H1 (cell line): ENCODE measurements at regions not wholly inside any gene's neighbourhood (a gene's known extent, or its start where the extent isn't known, plus 50 kb on each side); places are given as distances from the start of the nearest gene placed in this dataset.

Experiments
- CTCF ChIA-PET: fragments of 300-600 bp; sonication (Branson Sonifier 250); formaldehyde crosslinking; loops from one replicate; lab custom pipeline; 2021; ENCODE audit not compliant: partially characterized antibody; lab: Charles Lee
- POLR2A ChIA-PET: fragments of 300-600 bp; sonication (Branson Sonifier 250); formaldehyde crosslinking; loops from one replicate; lab custom pipeline; 2021; ENCODE audit warnings: inconsistent platforms; ENCODE audit not compliant: partially characterized antibody; lab: Charles Lee
- DNase-seq, 2 experiments: peaks; one replicate each; pipeline versions ENCODE4 v3.0.0 to v3.0.0-alpha.2; 2010 to 2022; ENCODE audit warnings: low spot score in 2 of 2, low read depth in 1 of 2, mixed read lengths in 1 of 2
- FAIRE-seq: peaks from 2 replicates; lab custom pipeline; 2011; peaks lifted over from hg19 to GRCh38; lab: Jason Lieb, UNC
- H2AFZ ChIP-seq: 2 replicates; pipeline ENCODE4 v1.8.1; 2012; ENCODE audit warnings: low read length, inconsistent platforms
- H2AK5ac ChIP-seq: 2 replicates; pipeline ENCODE4 v1.6.1; 2013; ENCODE audit warnings: low read depth, low read length
- H2BK120ac ChIP-seq: replicated peaks from 2 replicates; pipeline ENCODE3; 2013; ENCODE audit warnings: low read depth, low read length, inconsistent platforms
- H2BK12ac ChIP-seq: 2 replicates; pipeline ENCODE4 v1.6.1; 2013; ENCODE audit warnings: low read depth, low read length
- H2BK15ac ChIP-seq: 2 replicates; pipeline ENCODE4 v1.6.1; 2013; ENCODE audit warnings: low read length
- H2BK20ac ChIP-seq: 2 replicates; pipeline ENCODE4 v1.6.1; 2013; ENCODE audit warnings: low read length
- H2BK5ac ChIP-seq: 2 replicates; pipeline ENCODE4 v1.6.1; 2013; ENCODE audit warnings: low read depth, low read length
- H3K14ac ChIP-seq: 2 replicates; pipeline ENCODE4 v1.6.1; 2013; ENCODE audit warnings: inconsistent platforms; ENCODE audit not compliant: insufficient read length
- H3K18ac ChIP-seq: 2 replicates; pipeline ENCODE4 v1.6.1; 2013; ENCODE audit warnings: low read length; ENCODE audit errors: extremely low read depth
- H3K23ac ChIP-seq: 2 replicates; pipeline ENCODE4 v1.6.1; 2013; ENCODE audit warnings: inconsistent platforms; ENCODE audit not compliant: insufficient read length
- H3K23me2 ChIP-seq: 2 replicates; pipeline ENCODE4 v1.6.1; 2013; ENCODE audit warnings: low read depth, low read length
- H3K27ac ChIP-seq: 2 replicates; pipeline ENCODE4 v1.6.1; 2011; ENCODE audit warnings: low read depth, low read length, inconsistent platforms
- H3K27me3 ChIP-seq, 4 experiments: replicated peaks in 1 of 4; 1 replicate in 1 of 4; 2 replicates in 3 of 4; pipeline versions ENCODE4 v1.6.1 to v1.8.1; 2011 to 2013; ENCODE audit warnings: low read length in 3 of 4, mild to moderate bottlenecking in 3 of 4, inconsistent platforms in 2 of 4, mixed read lengths in 2 of 4, moderate library complexity in 1 of 4; ENCODE audit not compliant: control insufficient read depth in 3 of 4, insufficient read depth in 3 of 4; ENCODE audit errors: extremely low read depth in 1 of 4
- H3K36me3 ChIP-seq, 4 experiments: 2 replicates each; pipeline versions ENCODE4 v1.6.1 to v1.8.1; 2011 to 2013; ENCODE audit warnings: mild to moderate bottlenecking in 4 of 4, low read length in 3 of 4, moderate library complexity in 2 of 4, control low read depth in 1 of 4, inconsistent platforms in 1 of 4; ENCODE audit not compliant: insufficient read depth in 4 of 4, control insufficient read depth in 2 of 4
- H3K4ac ChIP-seq: replicated peaks from 2 replicates; pipeline ENCODE3; 2013; ENCODE audit warnings: low read length, low read depth, mixed read lengths, inconsistent platforms; ENCODE audit not compliant: insufficient read length
- H3K4me1 ChIP-seq, 4 experiments: replicated peaks in 1 of 4; 1 replicate in 1 of 4; 2 replicates in 3 of 4; pipeline versions ENCODE4 v1.6.1 to v1.8.1; 2011 to 2013; ENCODE audit warnings: low read length in 3 of 4, inconsistent platforms in 2 of 4, mixed read lengths in 1 of 4; ENCODE audit not compliant: insufficient read depth in 4 of 4, control insufficient read depth in 3 of 4
- H3K4me2 ChIP-seq, 2 experiments: 2 replicates each; pipeline versions ENCODE4 v1.6.1 to v1.8.1; 2011 to 2013; ENCODE audit warnings: low read depth in 2 of 2, low read length in 2 of 2, control low read depth in 1 of 2, inconsistent platforms in 1 of 2, mild to moderate bottlenecking in 1 of 2; ENCODE audit not compliant: insufficient read depth in 1 of 2
- H3K4me3 ChIP-seq, 4 experiments: fragments of 200-600, 300-600 bp in 1 of 4; sonication (generic), shearing (Covaris generic), sonication (Bioruptor Twin) in 1 of 4; 2 replicates each; pipeline versions ENCODE4 v1.5.1 to v1.8.1; 2011 to 2016; ENCODE audit warnings: low read length in 4 of 4, low read depth in 3 of 4, control low read depth in 2 of 4, inconsistent platforms in 2 of 4, mild to moderate bottlenecking in 2 of 4, mixed read lengths in 1 of 4, moderate library complexity in 1 of 4; ENCODE audit not compliant: insufficient read depth in 2 of 4; ENCODE audit errors: extremely low read depth in 1 of 4
- H3K56ac ChIP-seq: replicated peaks from 2 replicates; pipeline ENCODE3; 2013; ENCODE audit warnings: low read depth, mild to moderate bottlenecking, mixed read lengths, low read length, inconsistent platforms; ENCODE audit not compliant: insufficient read length
- H3K79me1 ChIP-seq: 2 replicates; pipeline ENCODE4 v1.6.1; 2013; ENCODE audit warnings: low read depth, low read length, control low read depth
- H3K79me2 ChIP-seq, 2 experiments: 2 replicates each; pipeline versions ENCODE4 v1.6.1 to v1.8.1; 2012 to 2013; ENCODE audit warnings: low read length in 2 of 2, mild to moderate bottlenecking in 2 of 2, inconsistent platforms in 1 of 2; ENCODE audit not compliant: insufficient read depth in 2 of 2, control insufficient read depth in 1 of 2
- H3K9ac ChIP-seq, 4 experiments: replicated peaks in 1 of 4; 1 replicate in 1 of 4; 2 replicates in 3 of 4; pipeline versions ENCODE4 v1.6.1 to v1.8.1; 2011 to 2013; ENCODE audit warnings: low read depth in 3 of 4, low read length in 3 of 4, control low read depth in 2 of 4, mild to moderate bottlenecking in 2 of 4, moderate library complexity in 2 of 4, inconsistent platforms in 1 of 4; ENCODE audit errors: extremely low read depth in 1 of 4
- H3K9me3 ChIP-seq, 2 experiments: 2 replicates each; pipeline versions ENCODE4 v1.6.1 to v1.8.1; 2012 to 2013; ENCODE audit warnings: mild to moderate bottlenecking in 2 of 2, moderate library complexity in 2 of 2, control low read depth in 1 of 2, inconsistent platforms in 1 of 2, low read depth in 1 of 2, low read length in 1 of 2, mixed read lengths in 1 of 2; ENCODE audit not compliant: insufficient read depth in 2 of 2
- H4K20me1 ChIP-seq, 2 experiments: replicated peaks in 1 of 2; 2 replicates each; pipeline versions ENCODE3 to v1.8.1; 2011 to 2013; ENCODE audit warnings: inconsistent platforms in 2 of 2, low read length in 2 of 2, mild to moderate bottlenecking in 1 of 2; ENCODE audit not compliant: insufficient read depth in 2 of 2, control insufficient read depth in 1 of 2
- H4K5ac ChIP-seq: 2 replicates; pipeline ENCODE4 v1.6.1; 2013; ENCODE audit warnings: low read length, low read depth, mixed read lengths, inconsistent platforms; ENCODE audit not compliant: insufficient read length
- H4K8ac ChIP-seq: 2 replicates; pipeline ENCODE4 v1.8.0; 2013; ENCODE audit warnings: mild to moderate bottlenecking, moderate library complexity, low read length, inconsistent platforms; ENCODE audit not compliant: insufficient read depth; ENCODE audit errors: extremely low read depth
- H4K91ac ChIP-seq: replicated peaks from 2 replicates; pipeline ENCODE3; 2013; ENCODE audit warnings: low read length, mixed read lengths, inconsistent platforms; ENCODE audit not compliant: insufficient read length
- BACH1 ChIP-seq: IDR thresholded peaks from 2 replicates; pipeline ENCODE4 v1.6.1; 2012; ENCODE audit warnings: low read length, improper control_type of control experiment
- CBX5 ChIP-seq: fragments of 300-800, 300-1000 bp; sonication (generic); IDR thresholded peaks from 2 replicates; pipeline ENCODE4 v1.7.1; 2016; ENCODE audit warnings: antibody characterized with exemption, low read length, low read depth
- FOSL1 ChIP-seq: IDR thresholded peaks from 2 replicates; pipeline ENCODE4 v1.6.1; 2011; ENCODE audit warnings: mild to moderate bottlenecking, low read depth, low read length, moderate library complexity; ENCODE audit not compliant: insufficient read depth
- GABPA ChIP-seq: IDR thresholded peaks from 2 replicates; pipeline ENCODE4 v1.6.1; 2011; ENCODE audit warnings: mild to moderate bottlenecking, low read length, moderate library complexity, borderline replicate concordance; ENCODE audit not compliant: insufficient read depth
- KDM1A ChIP-seq: fragments of 200-600, 300-600 bp; sonication (generic); IDR thresholded peaks from 2 replicates; pipeline ENCODE4 v1.7.1; 2016; ENCODE audit warnings: mild to moderate bottlenecking, low read length, borderline replicate concordance
- RBBP5 ChIP-seq: IDR thresholded peaks from 2 replicates; pipeline ENCODE4 v1.7.1; 2012; ENCODE audit warnings: low read depth, mild to moderate bottlenecking, inconsistent platforms, low read length, moderate library complexity, borderline replicate concordance
- TAF1 ChIP-seq: IDR thresholded peaks from 2 replicates; pipeline ENCODE4 v1.6.1; 2011; ENCODE audit warnings: mild to moderate bottlenecking, low read depth, low read length
- TCF12 ChIP-seq: IDR thresholded peaks from 2 replicates; pipeline ENCODE4 v1.6.1; 2011; ENCODE audit warnings: low read depth, mild to moderate bottlenecking, low read length
- TF ChIP-seq, protein P1 (sequence below): IDR thresholded peaks from 2 replicates; pipeline ENCODE4 v1.6.1; 2012; ENCODE audit warnings: inconsistent platforms

DNA sequence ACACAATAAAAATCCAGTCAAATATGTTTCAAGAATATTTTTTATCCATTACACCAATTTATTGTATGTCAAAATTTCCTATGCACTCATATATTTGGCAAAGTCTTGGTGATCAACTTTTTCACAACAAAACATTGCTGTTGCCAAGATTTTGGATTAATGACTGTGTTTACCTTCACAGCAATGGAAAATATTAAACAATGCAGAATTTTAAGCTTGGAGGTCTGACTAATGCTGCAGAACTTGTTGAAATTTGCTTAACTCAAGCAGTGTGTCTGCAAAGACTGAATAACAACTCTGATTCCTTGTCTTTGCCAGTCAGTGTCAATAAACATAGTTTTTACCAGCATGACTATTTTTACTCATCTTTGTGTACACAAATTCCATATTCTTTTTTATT lies 336.4 kb downstream of the CCER1 start:
- ChIA-PET POLR2A (no interaction called here), CTCF (interaction anchor here (0.6 kb wide), 1 partner anchor 33 kb away, joined by 3 read pairs; no protein-coding TSS in a partner anchor)
- no peak overlapping the region for H4K5ac ChIP-seq
- H3K4ac ChIP-seq, result no peak overlapping the region
- H2BK12ac ChIP-seq, result no peak overlapping the region
- H2BK20ac ChIP-seq, result no peak overlapping the region
- no peak overlapping the region for H3K18ac ChIP-seq
- no peak overlapping the region for H3K23ac ChIP-seq
- no peaks in the 10 kb centered on the region for H3K27me3 ChIP-seq
- no peak overlapping the region for H4K91ac ChIP-seq
- no peak overlapping the region for H3K4me2 ChIP-seq
- no peaks in the 10 kb centered on the region for H3K79me1 ChIP-seq
- no peaks in the 10 kb centered on the region for H3K23me2 ChIP-seq
- no peaks in the 10 kb centered on the region for H3K36me3 ChIP-seq
- no peak overlapping the region for H3K27ac ChIP-seq
- DNase-seq (no peak), FAIRE-seq (no peak)
- no peak overlapping the region for H2AFZ ChIP-seq
- no peak overlapping the region for H3K4me3 ChIP-seq
- H3K4me1 ChIP-seq, result no peaks in the 10 kb centered on the region
- H2AK5ac ChIP-seq, result no peak overlapping the region
- H4K8ac ChIP-seq, result no peak overlapping the region
- H2BK5ac ChIP-seq, result no peak overlapping the region
- no peaks in the 10 kb centered on the region for H4K20me1 ChIP-seq
- no peak overlapping the region for H2BK120ac ChIP-seq
- no peaks in the 10 kb centered on the region for H3K79me2 ChIP-seq
- no peak overlapping the region for H3K9ac ChIP-seq
- H3K9me3 ChIP-seq, result no peaks in the 10 kb centered on the region
- TF ChIP-seq RBBP5 (no peak), TAF1 (no peak), FOSL1 (no peak), GABPA (no peak), CBX5 (no peak), BACH1 (no peak), KDM1A (no peak), TCF12 (no peak)
- TF ChIP-seq, protein P1, sequence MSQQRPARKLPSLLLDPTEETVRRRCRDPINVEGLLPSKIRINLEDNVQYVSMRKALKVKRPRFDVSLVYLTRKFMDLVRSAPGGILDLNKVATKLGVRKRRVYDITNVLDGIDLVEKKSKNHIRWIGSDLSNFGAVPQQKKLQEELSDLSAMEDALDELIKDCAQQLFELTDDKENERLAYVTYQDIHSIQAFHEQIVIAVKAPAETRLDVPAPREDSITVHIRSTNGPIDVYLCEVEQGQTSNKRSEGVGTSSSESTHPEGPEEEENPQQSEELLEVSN, result no peak
- no peak overlapping the region for H2BK15ac ChIP-seq
- no peak overlapping the region for H3K56ac ChIP-seq
- no peak overlapping the region for H3K14ac ChIP-seq
